H1 (cell line): ENCODE measurements at regions not wholly inside any gene's neighbourhood (a gene's known extent, or its start where the extent isn't known, plus 50 kb on each side); places are given as distances from the start of the nearest gene placed in this dataset.

Experiments
- CTCF ChIA-PET: fragments of 300-600 bp; sonication (Branson Sonifier 250); formaldehyde crosslinking; loops from one replicate; lab custom pipeline; 2021; ENCODE audit not compliant: partially characterized antibody; lab: Charles Lee
- POLR2A ChIA-PET: fragments of 300-600 bp; sonication (Branson Sonifier 250); formaldehyde crosslinking; loops from one replicate; lab custom pipeline; 2021; ENCODE audit warnings: inconsistent platforms; ENCODE audit not compliant: partially characterized antibody; lab: Charles Lee
- DNase-seq, 2 experiments: peaks; one replicate each; pipeline versions ENCODE4 v3.0.0 to v3.0.0-alpha.2; 2010 to 2022; ENCODE audit warnings: low spot score in 2 of 2, low read depth in 1 of 2, mixed read lengths in 1 of 2
- FAIRE-seq: peaks from 2 replicates; lab custom pipeline; 2011; peaks lifted over from hg19 to GRCh38; lab: Jason Lieb, UNC
- H2AFZ ChIP-seq: 2 replicates; pipeline ENCODE4 v1.8.1; 2012; ENCODE audit warnings: low read length, inconsistent platforms
- H2AK5ac ChIP-seq: 2 replicates; pipeline ENCODE4 v1.6.1; 2013; ENCODE audit warnings: low read depth, low read length
- H2BK120ac ChIP-seq: replicated peaks from 2 replicates; pipeline ENCODE3; 2013; ENCODE audit warnings: low read depth, low read length, inconsistent platforms
- H2BK12ac ChIP-seq: 2 replicates; pipeline ENCODE4 v1.6.1; 2013; ENCODE audit warnings: low read depth, low read length
- H2BK15ac ChIP-seq: 2 replicates; pipeline ENCODE4 v1.6.1; 2013; ENCODE audit warnings: low read length
- H2BK20ac ChIP-seq: 2 replicates; pipeline ENCODE4 v1.6.1; 2013; ENCODE audit warnings: low read length
- H2BK5ac ChIP-seq: 2 replicates; pipeline ENCODE4 v1.6.1; 2013; ENCODE audit warnings: low read depth, low read length
- H3K14ac ChIP-seq: 2 replicates; pipeline ENCODE4 v1.6.1; 2013; ENCODE audit warnings: inconsistent platforms; ENCODE audit not compliant: insufficient read length
- H3K18ac ChIP-seq: 2 replicates; pipeline ENCODE4 v1.6.1; 2013; ENCODE audit warnings: low read length; ENCODE audit errors: extremely low read depth
- H3K23ac ChIP-seq: 2 replicates; pipeline ENCODE4 v1.6.1; 2013; ENCODE audit warnings: inconsistent platforms; ENCODE audit not compliant: insufficient read length
- H3K23me2 ChIP-seq: 2 replicates; pipeline ENCODE4 v1.6.1; 2013; ENCODE audit warnings: low read depth, low read length
- H3K27ac ChIP-seq: 2 replicates; pipeline ENCODE4 v1.6.1; 2011; ENCODE audit warnings: low read depth, low read length, inconsistent platforms
- H3K27me3 ChIP-seq, 4 experiments: replicated peaks in 1 of 4; 1 replicate in 1 of 4; 2 replicates in 3 of 4; pipeline versions ENCODE4 v1.6.1 to v1.8.1; 2011 to 2013; ENCODE audit warnings: low read length in 3 of 4, mild to moderate bottlenecking in 3 of 4, inconsistent platforms in 2 of 4, mixed read lengths in 2 of 4, moderate library complexity in 1 of 4; ENCODE audit not compliant: control insufficient read depth in 3 of 4, insufficient read depth in 3 of 4; ENCODE audit errors: extremely low read depth in 1 of 4
- H3K36me3 ChIP-seq, 4 experiments: 2 replicates each; pipeline versions ENCODE4 v1.6.1 to v1.8.1; 2011 to 2013; ENCODE audit warnings: mild to moderate bottlenecking in 4 of 4, low read length in 3 of 4, moderate library complexity in 2 of 4, control low read depth in 1 of 4, inconsistent platforms in 1 of 4; ENCODE audit not compliant: insufficient read depth in 4 of 4, control insufficient read depth in 2 of 4
- H3K4ac ChIP-seq: replicated peaks from 2 replicates; pipeline ENCODE3; 2013; ENCODE audit warnings: low read length, low read depth, mixed read lengths, inconsistent platforms; ENCODE audit not compliant: insufficient read length
- H3K4me1 ChIP-seq, 4 experiments: replicated peaks in 1 of 4; 1 replicate in 1 of 4; 2 replicates in 3 of 4; pipeline versions ENCODE4 v1.6.1 to v1.8.1; 2011 to 2013; ENCODE audit warnings: low read length in 3 of 4, inconsistent platforms in 2 of 4, mixed read lengths in 1 of 4; ENCODE audit not compliant: insufficient read depth in 4 of 4, control insufficient read depth in 3 of 4
- H3K4me2 ChIP-seq, 2 experiments: 2 replicates each; pipeline versions ENCODE4 v1.6.1 to v1.8.1; 2011 to 2013; ENCODE audit warnings: low read depth in 2 of 2, low read length in 2 of 2, control low read depth in 1 of 2, inconsistent platforms in 1 of 2, mild to moderate bottlenecking in 1 of 2; ENCODE audit not compliant: insufficient read depth in 1 of 2
- H3K4me3 ChIP-seq, 4 experiments: fragments of 200-600, 300-600 bp in 1 of 4; sonication (generic), shearing (Covaris generic), sonication (Bioruptor Twin) in 1 of 4; 2 replicates each; pipeline versions ENCODE4 v1.5.1 to v1.8.1; 2011 to 2016; ENCODE audit warnings: low read length in 4 of 4, low read depth in 3 of 4, control low read depth in 2 of 4, inconsistent platforms in 2 of 4, mild to moderate bottlenecking in 2 of 4, mixed read lengths in 1 of 4, moderate library complexity in 1 of 4; ENCODE audit not compliant: insufficient read depth in 2 of 4; ENCODE audit errors: extremely low read depth in 1 of 4
- H3K56ac ChIP-seq: replicated peaks from 2 replicates; pipeline ENCODE3; 2013; ENCODE audit warnings: low read depth, mild to moderate bottlenecking, mixed read lengths, low read length, inconsistent platforms; ENCODE audit not compliant: insufficient read length
- H3K79me1 ChIP-seq: 2 replicates; pipeline ENCODE4 v1.6.1; 2013; ENCODE audit warnings: low read depth, low read length, control low read depth
- H3K79me2 ChIP-seq, 2 experiments: 2 replicates each; pipeline versions ENCODE4 v1.6.1 to v1.8.1; 2012 to 2013; ENCODE audit warnings: low read length in 2 of 2, mild to moderate bottlenecking in 2 of 2, inconsistent platforms in 1 of 2; ENCODE audit not compliant: insufficient read depth in 2 of 2, control insufficient read depth in 1 of 2
- H3K9ac ChIP-seq, 4 experiments: replicated peaks in 1 of 4; 1 replicate in 1 of 4; 2 replicates in 3 of 4; pipeline versions ENCODE4 v1.6.1 to v1.8.1; 2011 to 2013; ENCODE audit warnings: low read depth in 3 of 4, low read length in 3 of 4, control low read depth in 2 of 4, mild to moderate bottlenecking in 2 of 4, moderate library complexity in 2 of 4, inconsistent platforms in 1 of 4; ENCODE audit errors: extremely low read depth in 1 of 4
- H3K9me3 ChIP-seq, 2 experiments: 2 replicates each; pipeline versions ENCODE4 v1.6.1 to v1.8.1; 2012 to 2013; ENCODE audit warnings: mild to moderate bottlenecking in 2 of 2, moderate library complexity in 2 of 2, control low read depth in 1 of 2, inconsistent platforms in 1 of 2, low read depth in 1 of 2, low read length in 1 of 2, mixed read lengths in 1 of 2; ENCODE audit not compliant: insufficient read depth in 2 of 2
- H4K20me1 ChIP-seq, 2 experiments: replicated peaks in 1 of 2; 2 replicates each; pipeline versions ENCODE3 to v1.8.1; 2011 to 2013; ENCODE audit warnings: inconsistent platforms in 2 of 2, low read length in 2 of 2, mild to moderate bottlenecking in 1 of 2; ENCODE audit not compliant: insufficient read depth in 2 of 2, control insufficient read depth in 1 of 2
- H4K5ac ChIP-seq: 2 replicates; pipeline ENCODE4 v1.6.1; 2013; ENCODE audit warnings: low read length, low read depth, mixed read lengths, inconsistent platforms; ENCODE audit not compliant: insufficient read length
- H4K8ac ChIP-seq: 2 replicates; pipeline ENCODE4 v1.8.0; 2013; ENCODE audit warnings: mild to moderate bottlenecking, moderate library complexity, low read length, inconsistent platforms; ENCODE audit not compliant: insufficient read depth; ENCODE audit errors: extremely low read depth
- H4K91ac ChIP-seq: replicated peaks from 2 replicates; pipeline ENCODE3; 2013; ENCODE audit warnings: low read length, mixed read lengths, inconsistent platforms; ENCODE audit not compliant: insufficient read length
- JUN ChIP-seq: IDR thresholded peaks from 2 replicates; pipeline ENCODE4 v1.6.1; 2011; ENCODE audit warnings: low read depth, mild to moderate bottlenecking, improper control_type of control experiment, low read length
- SP1 ChIP-seq: IDR thresholded peaks from 2 replicates; pipeline ENCODE4 v1.6.1; 2011; ENCODE audit warnings: low read depth, low read length
- WGBS, 2 experiments: shearing (Covaris generic) in 1 of 2; methylation state at CpG; one replicate each; pipeline versions ENCODE4 v1.1.6 to v1.1.7; 2013 to 2015; ENCODE audit warnings: low lambda C conversion rate in 2 of 2, mixed read lengths in 2 of 2, inconsistent platforms in 1 of 2, low coverage in 1 of 2, missing lambda C conversion rate in 1 of 2; ENCODE audit not compliant: insufficient replicate concordance in 2 of 2, insufficient coverage in 1 of 2, insufficient read length in 1 of 2; ENCODE audit errors: extremely low coverage in 1 of 2, missing lambda C conversion rate in 1 of 2; 5-methylcytosine and 5-hydroxymethylcytosine counted together

- Histone ChIP-seq H3K4me1 (no peaks in the 10 kb centered on the region), H3K4me3 (no peak overlapping the region), H2AK5ac (no peak overlapping the region), H3K23ac (no peak overlapping the region), H2BK5ac (no peak overlapping the region), H3K9ac (no peak overlapping the region), H3K4ac (no peak overlapping the region), H2BK20ac (no peak overlapping the region), H4K20me1 (no peaks in the 10 kb centered on the region), H3K56ac (no peak overlapping the region), H2AFZ (no peak overlapping the region), H3K27ac (no peak overlapping the region), H3K14ac (no peak overlapping the region), H4K8ac (no peak overlapping the region; the same call in 1 of the 2 replicates), H2BK120ac (no peak overlapping the region), H2BK15ac (no peak overlapping the region), H3K9me3 (no peaks in the 10 kb centered on the region), H3K79me2 (no peaks in the 10 kb centered on the region), H3K18ac (no peak overlapping the region), H3K27me3 (no peaks in the 10 kb centered on the region; a peak in 2 of 7 replicates), H2BK12ac (no peak overlapping the region), H4K5ac (no peak overlapping the region), H3K23me2 (no peaks in the 10 kb centered on the region), H3K79me1 (no peaks in the 10 kb centered on the region), H4K91ac (no peak overlapping the region), H3K4me2 (no peak overlapping the region), H3K36me3 (no peaks in the 10 kb centered on the region)
- no peak for FAIRE-seq
- ChIA-PET CTCF (interaction anchor here (1.0 to 1.9 kb wide), 2 partner anchors 10 to 76 kb away, joined by 4 to 5 read pairs; no protein-coding TSS in a partner anchor), POLR2A (no interaction called here)
- no peak for DNase-seq
- 97% methylated on average over 7 of the region's 7 CpGs; no CpG with 5 or more reads in 1 of the 2 experiments for WGBS, 2 experiments
- TF ChIP-seq SP1 (no peak), JUN (no peak)
Measured at GRCh38 chr20:48265791-48266190, 480.5 kb upstream of the SULF2 start.
